IgD-negative memory B cell (primary cell): ENCODE measurements at regions not wholly inside any gene's neighbourhood (a gene's known extent, or its start where the extent isn't known, plus 50 kb on each side); places are given as distances from the start of the nearest gene placed in this dataset.
"Not testable (repeated sequence)": the region's sequence is repeated elsewhere in the genome, so short reads cannot be mapped to it uniquely, and the experiment has no call there.

Experiments used
- H3K27ac Mint-ChIP-seq, 3 donors: one replicate each; pipeline ENCODE4 v1.8.0; 2020 to 2022; ENCODE audit warnings: mild to moderate bottlenecking in 3 of 3, mixed read lengths in 3 of 3, moderate library complexity in 1 of 3
- H3K27me3 Mint-ChIP-seq: one replicate; pipeline ENCODE4 v1.8.0; 2021; ENCODE audit warnings: mixed read lengths
- H3K36me3 Mint-ChIP-seq: one replicate; pipeline ENCODE4 v1.8.0; 2020; ENCODE audit warnings: mild to moderate bottlenecking, mixed read lengths
- H3K4me1 Mint-ChIP-seq, 3 donors: one replicate each; pipeline ENCODE4 v1.8.0; 2020 to 2022; ENCODE audit warnings: mixed read lengths in 3 of 3, mild to moderate bottlenecking in 1 of 3
- H3K4me3 Mint-ChIP-seq, 4 donors: one replicate each; pipeline ENCODE4 v1.8.0; 2020 to 2022; ENCODE audit warnings: mild to moderate bottlenecking in 4 of 4, mixed read lengths in 4 of 4, moderate library complexity in 3 of 4
- H3K9me3 Mint-ChIP-seq, 3 donors: one replicate each; pipeline ENCODE4 v1.8.0; 2020 to 2021; ENCODE audit warnings: mixed read lengths in 3 of 3, mild to moderate bottlenecking in 1 of 3

DNA sequence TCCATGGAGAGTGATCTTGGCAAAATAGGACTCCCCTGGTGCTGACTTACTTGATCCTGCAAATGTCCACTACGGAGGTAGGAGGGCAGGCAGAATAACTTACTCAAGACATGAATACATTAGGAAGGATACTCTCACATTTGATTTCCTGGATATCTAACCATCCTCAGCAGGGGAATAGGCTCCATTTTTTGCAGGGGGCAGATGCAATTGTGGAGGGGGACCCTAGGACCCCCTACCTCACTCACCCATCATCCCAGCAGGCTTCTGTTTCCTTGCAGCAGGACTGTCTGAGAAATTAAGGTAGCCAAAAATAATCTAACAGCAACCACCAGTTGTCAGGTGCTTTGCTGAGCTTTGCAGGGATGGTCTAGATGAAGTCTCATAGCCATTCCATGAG is 482.0 kb downstream of the ZNF536 start:
- no peak overlapping the region for H3K27ac Mint-ChIP-seq
- H3K4me1 Mint-ChIP-seq: no peaks in the 10 kb centered on the region
- H3K36me3 Mint-ChIP-seq: peaks cover 1% of the 10 kb centered on the region
- H3K27me3 Mint-ChIP-seq: no peaks in the 10 kb centered on the region
- no peak overlapping the region for H3K4me3 Mint-ChIP-seq
- H3K9me3 Mint-ChIP-seq: peaks cover 0 to 9% (median 0%) of the 10 kb centered on the region in 3 donors

- Mint-ChIP-seq H3K9me3 (peaks cover 0 to 7% (median 0%) of the 10 kb centered on the region in 3 donors), H3K4me3 (no peak overlapping the region), H3K36me3 (peaks cover 1% of the 10 kb centered on the region), H3K4me1 (no peaks in the 10 kb centered on the region), H3K27ac (no peak overlapping the region), H3K27me3 (no peaks in the 10 kb centered on the region)
Measured at GRCh38 chr19:30853036-30853435, 480.9 kb downstream of the ZNF536 start.

- H3K27me3 Mint-ChIP-seq: no peaks in the 10 kb centered on the region
Measured at GRCh38 chr19:30852168-30852567, 480.0 kb downstream of the ZNF536 start.

GRCh38 chr19:30851646-30852045 is 479.5 kb downstream of the ZNF536 start:
- H3K9me3 Mint-ChIP-seq: peaks cover 4 to 7% (median 4%) of the 10 kb centered on the region in 3 donors
- H3K27ac Mint-ChIP-seq: no peak overlapping the region
- peaks cover 1% of the 10 kb centered on the region for H3K36me3 Mint-ChIP-seq
- no peaks in the 10 kb centered on the region for H3K4me1 Mint-ChIP-seq
- no peaks in the 10 kb centered on the region for H3K27me3 Mint-ChIP-seq
- H3K4me3 Mint-ChIP-seq: no peak overlapping the region

More at GRCh38 chr19:30852168-30852567, 480.0 kb downstream of the ZNF536 start:
- Mint-ChIP-seq H3K27ac (no peak overlapping the region), H3K4me1 (no peaks in the 10 kb centered on the region), H3K9me3 (peaks cover 0 to 7% (median under 1%) of the 10 kb centered on the region in 3 donors), H3K36me3 (peaks cover 1% of the 10 kb centered on the region), H3K4me3 (no peak overlapping the region)

GRCh38 chr19:30848636-30849425 is 476.6 kb downstream of the ZNF536 start:
- Mint-ChIP-seq H3K4me3 (no peak overlapping the region), H3K36me3 (peaks cover 1% of the 10 kb centered on the region), H3K27me3 (no peaks in the 10 kb centered on the region), H3K4me1 (no peaks in the 10 kb centered on the region), H3K9me3 (peaks cover 4 to 7% (median 7%) of the 10 kb centered on the region in 3 donors), H3K27ac (no peak overlapping the region)

- Mint-ChIP-seq H3K4me1 (no peaks in the 10 kb centered on the region), H3K36me3 (peaks cover 1% of the 10 kb centered on the region), H3K27me3 (no peaks in the 10 kb centered on the region), H3K9me3 (peaks cover 2 to 7% (median 4%) of the 10 kb centered on the region in 3 donors), H3K27ac (no peak overlapping the region), H3K4me3 (no peak overlapping the region)
Measured at GRCh38 chr19:30846102-30846501, 473.9 kb downstream of the ZNF536 start.

DNA sequence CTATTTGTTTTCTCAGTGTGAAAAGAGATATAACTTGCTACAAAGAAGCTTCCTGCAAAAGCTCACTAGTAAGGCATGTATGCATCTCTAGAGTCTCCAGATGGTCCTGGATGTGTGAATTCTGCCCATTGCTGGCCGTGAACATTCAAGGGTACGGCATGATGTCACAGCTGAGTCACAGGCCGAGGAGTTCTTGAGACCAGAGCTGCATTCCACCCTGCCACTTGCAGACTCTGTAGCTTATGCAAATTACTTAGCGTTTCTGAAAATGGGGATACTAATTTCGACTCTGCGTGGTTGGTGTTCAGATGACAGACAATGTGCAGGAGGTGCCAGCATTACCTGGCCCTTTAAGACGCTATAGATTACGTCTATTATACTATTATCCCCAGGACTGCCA is 470.7 kb downstream of the ZNF536 start:
- Mint-ChIP-seq H3K36me3 (no peaks in the 10 kb centered on the region), H3K27ac (no peak overlapping the region), H3K9me3 (peaks cover 2 to 7% (median 7%) of the 10 kb centered on the region in 3 donors), H3K4me3 (no peak overlapping the region), H3K27me3 (no peaks in the 10 kb centered on the region), H3K4me1 (no peaks in the 10 kb centered on the region)

GRCh38 chr19:30841934-30842333 is 469.8 kb downstream of the ZNF536 start:
- H3K27ac Mint-ChIP-seq: no peak overlapping the region

DNA sequence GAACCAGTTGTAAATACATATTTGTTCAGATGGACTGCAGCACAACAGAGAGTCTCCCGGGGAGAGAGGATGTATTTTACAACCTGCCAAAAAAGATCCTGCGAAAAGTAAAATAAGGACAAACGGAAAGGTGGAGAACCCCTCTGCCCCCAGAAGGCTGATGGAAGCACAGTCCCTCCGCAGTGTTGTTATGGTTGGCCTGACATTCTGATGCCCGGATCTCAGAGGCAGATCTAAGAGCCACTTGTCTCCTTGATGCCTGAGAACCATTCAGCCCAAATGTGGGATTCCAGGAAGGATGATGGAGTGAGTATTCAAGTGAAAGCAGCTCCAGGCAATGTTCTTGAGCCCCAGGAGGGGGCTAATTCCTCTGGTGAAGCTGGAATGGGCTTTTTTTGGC is 458.7 kb downstream of the ZNF536 start:
- Mint-ChIP-seq H3K4me3 (no peak overlapping the region), H3K27ac (no peak overlapping the region), H3K9me3 (peaks cover 3 to 8% (median 7%) of the 10 kb centered on the region in 3 donors), H3K36me3 (no peaks in the 10 kb centered on the region), H3K27me3 (peaks cover 1% of the 10 kb centered on the region), H3K4me1 (no peaks in the 10 kb centered on the region)

More at GRCh38 chr19:30841934-30842333, 469.8 kb downstream of the ZNF536 start:
- Mint-ChIP-seq H3K9me3 (peaks cover 2 to 6% (median 5%) of the 10 kb centered on the region in 3 donors), H3K4me3 (no peak overlapping the region), H3K36me3 (no peaks in the 10 kb centered on the region), H3K4me1 (no peaks in the 10 kb centered on the region), H3K27me3 (no peaks in the 10 kb centered on the region)

DNA sequence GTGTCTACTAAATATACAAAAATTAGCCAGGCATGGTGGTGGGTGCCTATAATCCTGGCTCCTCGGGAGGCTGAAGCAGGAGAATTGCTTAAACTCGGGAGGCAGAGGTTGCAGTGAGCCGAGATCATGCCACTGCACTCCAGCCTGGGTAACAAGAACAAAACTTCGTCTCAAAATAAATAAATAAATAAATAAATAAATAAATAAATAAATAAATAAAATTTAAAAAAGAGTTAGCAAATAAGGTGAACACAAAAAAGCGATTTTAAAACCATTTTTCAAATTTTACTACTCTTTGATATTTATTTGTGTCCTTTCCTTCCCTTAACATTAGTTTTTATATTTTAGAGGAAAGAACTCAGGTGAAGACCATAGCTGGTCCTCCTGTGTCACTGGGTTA is 453.3 kb downstream of the ZNF536 start:
- not testable (repeated sequence) for H3K27me3 Mint-ChIP-seq, H3K27ac Mint-ChIP-seq, H3K36me3 Mint-ChIP-seq, H3K4me3 Mint-ChIP-seq, H3K4me1 Mint-ChIP-seq
- H3K9me3 Mint-ChIP-seq: peaks cover 3 to 19% (median 8%) of the 10 kb centered on the region in 3 donors

GRCh38 chr19:30824809-30825208 is 452.6 kb downstream of the ZNF536 start:
- no peak overlapping the region for H3K4me3 Mint-ChIP-seq
- H3K36me3 Mint-ChIP-seq: no peaks in the 10 kb centered on the region
- no peaks in the 10 kb centered on the region for H3K4me1 Mint-ChIP-seq
- no peaks in the 10 kb centered on the region for H3K27me3 Mint-ChIP-seq
- H3K27ac Mint-ChIP-seq: no peak overlapping the region
- peaks cover 3 to 14% (median 11%) of the 10 kb centered on the region in 3 donors for H3K9me3 Mint-ChIP-seq

- Mint-ChIP-seq H3K9me3 (peaks cover 5 to 14% (median 5%) of the 10 kb centered on the region in 3 donors), H3K36me3 (no peaks in the 10 kb centered on the region), H3K4me3 (no peak overlapping the region), H3K4me1 (no peaks in the 10 kb centered on the region), H3K27ac (no peak overlapping the region), H3K27me3 (no peaks in the 10 kb centered on the region)
Measured at GRCh38 chr19:30817965-30818567, 445.9 kb downstream of the ZNF536 start.

DNA sequence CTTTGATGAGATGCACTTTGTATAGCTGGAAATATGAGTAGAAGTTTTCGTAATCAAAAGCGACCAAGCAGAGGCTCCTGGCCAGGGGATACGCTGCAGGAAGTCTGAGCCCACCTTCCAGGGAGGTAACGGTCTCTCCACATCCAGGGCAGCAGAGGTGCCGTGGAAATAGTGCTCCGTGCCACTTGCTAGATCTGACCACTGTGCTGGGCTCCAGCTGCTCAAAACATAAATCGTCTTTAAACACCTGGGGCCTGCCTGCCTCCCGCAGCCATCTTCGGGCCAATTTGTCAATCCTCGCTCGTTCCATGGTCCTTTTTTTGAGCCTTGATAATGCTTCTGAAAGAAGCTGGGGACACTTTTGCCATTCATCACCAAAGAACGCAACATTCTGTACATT is 445.0 kb downstream of the ZNF536 start:
- no peaks in the 10 kb centered on the region for H3K36me3 Mint-ChIP-seq
- H3K4me3 Mint-ChIP-seq: no peak overlapping the region
- H3K27me3 Mint-ChIP-seq: no peaks in the 10 kb centered on the region
- no peaks in the 10 kb centered on the region for H3K4me1 Mint-ChIP-seq
- peaks cover 5 to 13% (median 5%) of the 10 kb centered on the region in 3 donors for H3K9me3 Mint-ChIP-seq
- no peak overlapping the region for H3K27ac Mint-ChIP-seq

GRCh38 chr19:30815889-30816580 is 443.9 kb downstream of the ZNF536 start:
- no peak overlapping the region for H3K4me3 Mint-ChIP-seq
- H3K36me3 Mint-ChIP-seq: no peaks in the 10 kb centered on the region
- H3K4me1 Mint-ChIP-seq: no peaks in the 10 kb centered on the region
- H3K27me3 Mint-ChIP-seq: no peaks in the 10 kb centered on the region
- no peak overlapping the region for H3K27ac Mint-ChIP-seq
- peaks cover 5 to 11% (median 5%) of the 10 kb centered on the region in 3 donors for H3K9me3 Mint-ChIP-seq

GRCh38 chr19:30812099-30812678 is 440.0 kb downstream of the ZNF536 start:
- no peaks in the 10 kb centered on the region for H3K27me3 Mint-ChIP-seq
- peaks cover 2 to 21% (median 6%) of the 10 kb centered on the region in 3 donors for H3K9me3 Mint-ChIP-seq
- no peak overlapping the region for H3K4me3 Mint-ChIP-seq
- no peak overlapping the region for H3K27ac Mint-ChIP-seq
- no peaks in the 10 kb centered on the region for H3K36me3 Mint-ChIP-seq
- no peaks in the 10 kb centered on the region for H3K4me1 Mint-ChIP-seq
